Osteocyte (in vitro differentiated cells): ENCODE measurements at regions not wholly inside any gene's neighbourhood (a gene's known extent, or its start where the extent isn't known, plus 50 kb on each side); places are given as distances from the start of the nearest gene placed in this dataset.

ENCODE experiments used
- DNase-seq: peaks from one replicate; pipeline ENCODE4 v3.0.0; 2021; ENCODE audit warnings: mixed read lengths; ENCODE audit not compliant: unreplicated experiment; ENCODE audit errors: extremely low spot score
- H3K27ac Mint-ChIP-seq: one replicate; pipeline ENCODE4 v1.8.0; 2021; ENCODE audit warnings: mild to moderate bottlenecking, mixed read lengths; ENCODE audit not compliant: unreplicated experiment
- H3K27me3 Mint-ChIP-seq: one replicate; pipeline ENCODE4 v1.8.0; 2021; ENCODE audit warnings: mixed read lengths; ENCODE audit not compliant: unreplicated experiment
- H3K36me3 Mint-ChIP-seq: one replicate; pipeline ENCODE4 v1.8.0; 2021; ENCODE audit warnings: mixed read lengths; ENCODE audit not compliant: unreplicated experiment
- H3K4me1 Mint-ChIP-seq: one replicate; pipeline ENCODE4 v1.8.0; 2021; ENCODE audit warnings: mixed read lengths; ENCODE audit not compliant: unreplicated experiment
- H3K4me3 Mint-ChIP-seq: one replicate; pipeline ENCODE4 v1.8.0; 2021; ENCODE audit warnings: mild to moderate bottlenecking, moderate library complexity, mixed read lengths; ENCODE audit not compliant: unreplicated experiment
- H3K9me3 Mint-ChIP-seq: one replicate; pipeline ENCODE4 v1.8.0; 2021; ENCODE audit warnings: mixed read lengths; ENCODE audit not compliant: unreplicated experiment
- CTCF ChIP-seq: fragments of 200-600 bp; sonication (generic); IDR thresholded peaks from 2 replicates; pipeline ENCODE4 v1.5.0; 2021; ENCODE audit warnings: antibody characterized with exemption, mild to moderate bottlenecking, moderate library complexity

- H3K36me3 Mint-ChIP-seq: peaks cover 13% of the 10 kb centered on the region
- no peak for DNase-seq
- no peak overlapping the region for H3K4me3 Mint-ChIP-seq
- peaks cover 39% of the 10 kb centered on the region for H3K9me3 Mint-ChIP-seq
- H3K4me1 Mint-ChIP-seq: peaks cover 6% of the 10 kb centered on the region
- TF ChIP-seq CTCF: no peak
- no peaks in the 10 kb centered on the region for H3K27me3 Mint-ChIP-seq
- H3K27ac Mint-ChIP-seq: no peak overlapping the region
Measured at GRCh38 chr2:149920389-149920788, 332.8 kb upstream of the MMADHC start.

- H3K36me3 Mint-ChIP-seq: peaks cover 9% of the 10 kb centered on the region
- H3K4me3 Mint-ChIP-seq: no peak overlapping the region
- H3K4me1 Mint-ChIP-seq: no peaks in the 10 kb centered on the region
- no peaks in the 10 kb centered on the region for H3K27me3 Mint-ChIP-seq
- DNase-seq: no peak
- H3K27ac Mint-ChIP-seq: no peak overlapping the region
- TF ChIP-seq CTCF: no peak
- peaks cover 32% of the 10 kb centered on the region for H3K9me3 Mint-ChIP-seq
Measured at GRCh38 chr2:149915151-149915550, 327.6 kb upstream of the MMADHC start.

- no peak for TF ChIP-seq CTCF
- peaks cover 17% of the 10 kb centered on the region for H3K4me1 Mint-ChIP-seq
Measured at GRCh38 chr2:149908726-149909683, 321.4 kb upstream of the MMADHC start.

GRCh38 chr2:149906886-149907285 lies 319.3 kb upstream of the MMADHC start:
- no peak for TF ChIP-seq CTCF
- Mint-ChIP-seq H3K4me3 (no peak overlapping the region), H3K27ac (no peak overlapping the region), H3K4me1 (peaks cover 17% of the 10 kb centered on the region), H3K36me3 (no peaks in the 10 kb centered on the region), H3K9me3 (peaks cover 1% of the 10 kb centered on the region), H3K27me3 (no peaks in the 10 kb centered on the region)
- no peak for DNase-seq

More at GRCh38 chr2:149908726-149909683, 321.4 kb upstream of the MMADHC start:
- peaks cover 5% of the 10 kb centered on the region for H3K9me3 Mint-ChIP-seq
- no peaks in the 10 kb centered on the region for H3K27me3 Mint-ChIP-seq
- DNase-seq: no peak
- no peak overlapping the region for H3K4me3 Mint-ChIP-seq
- no peak overlapping the region for H3K27ac Mint-ChIP-seq
- H3K36me3 Mint-ChIP-seq: no peaks in the 10 kb centered on the region

- Mint-ChIP-seq H3K4me3 (no peak overlapping the region), H3K36me3 (no peaks in the 10 kb centered on the region), H3K27me3 (no peaks in the 10 kb centered on the region), H3K9me3 (no peaks in the 10 kb centered on the region), H3K27ac (no peak overlapping the region), H3K4me1 (peaks cover 17% of the 10 kb centered on the region)
- no peak for TF ChIP-seq CTCF
- no peak for DNase-seq
Measured at GRCh38 chr2:149904352-149905175, 317.0 kb upstream of the MMADHC start.
